Large intestine (tissue), 3 donors: ENCODE measurements at regions not wholly inside any gene's neighbourhood (a gene's known extent, or its start where the extent isn't known, plus 50 kb on each side); places are given as distances from the start of the nearest gene placed in this dataset.
A peak's percentile ranks its signal among the peaks of the same experiment; 100 is the strongest.

Experiments used
- DNase-seq, 2 donors: peaks; one replicate each; pipeline versions ENCODE4 v3.0.0 to v3.0.0-alpha.2; 2013
- H3K27ac ChIP-seq: one replicate; pipeline ENCODE4 v1.5.1; 2013; ENCODE audit warnings: low read length
- H3K27me3 ChIP-seq: 2 replicates; pipeline ENCODE4 v1.6.1; 2013; ENCODE audit warnings: low read length; ENCODE audit not compliant: control insufficient read depth, insufficient read depth
- H3K36me3 ChIP-seq: 2 replicates; pipeline ENCODE4 v1.6.1; 2013; ENCODE audit warnings: low read length; ENCODE audit not compliant: control insufficient read depth, insufficient read depth
- H3K4me1 ChIP-seq: one replicate; pipeline ENCODE4 v1.6.1; 2013; ENCODE audit warnings: low read length; ENCODE audit not compliant: control insufficient read depth, insufficient read depth
- H3K4me3 ChIP-seq: one replicate; pipeline ENCODE4 v1.5.1; 2013; ENCODE audit warnings: low read length
- H3K9me3 ChIP-seq: one replicate; pipeline ENCODE4 v1.6.1; 2013; ENCODE audit warnings: mild to moderate bottlenecking, low read depth, low read length, moderate library complexity; ENCODE audit not compliant: control insufficient read depth
- WGBS: methylation state at CpG from one replicate; pipeline ENCODE4 v1.1.5; 2013; ENCODE audit warnings: low lambda C conversion rate; ENCODE audit not compliant: insufficient coverage; 5-methylcytosine and 5-hydroxymethylcytosine counted together

DNA sequence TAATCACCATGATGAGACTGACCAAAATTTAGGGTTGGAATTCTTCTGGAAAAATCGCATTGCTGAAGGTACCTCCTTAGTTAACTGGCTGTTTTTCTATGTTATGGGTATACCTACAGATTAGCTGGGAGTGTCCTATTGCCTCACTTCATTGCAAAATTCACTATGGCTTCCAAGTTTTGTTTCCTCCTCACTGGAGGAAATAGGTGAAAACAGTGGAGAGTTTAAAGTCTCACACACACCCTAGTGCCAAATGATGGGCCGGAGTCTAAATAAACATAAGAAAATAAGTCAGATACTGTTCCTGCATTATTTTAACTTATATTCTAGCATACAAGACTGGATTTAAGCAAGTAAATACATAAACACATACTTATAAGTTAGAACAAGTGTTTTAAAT lies 98.2 kb downstream of the AHR start:
- DNase-seq: no peak
- H3K4me3 ChIP-seq: no peak overlapping the region
- H3K27me3 ChIP-seq: no peaks in the 10 kb centered on the region
- H3K9me3 ChIP-seq: peaks cover 7% of the 10 kb centered on the region
- no peaks in the 10 kb centered on the region for H3K4me1 ChIP-seq
- no peaks in the 10 kb centered on the region for H3K36me3 ChIP-seq
- no peak overlapping the region for H3K27ac ChIP-seq
- 71% methylated on average over 1 of the region's 2 CpGs for WGBS

DNA sequence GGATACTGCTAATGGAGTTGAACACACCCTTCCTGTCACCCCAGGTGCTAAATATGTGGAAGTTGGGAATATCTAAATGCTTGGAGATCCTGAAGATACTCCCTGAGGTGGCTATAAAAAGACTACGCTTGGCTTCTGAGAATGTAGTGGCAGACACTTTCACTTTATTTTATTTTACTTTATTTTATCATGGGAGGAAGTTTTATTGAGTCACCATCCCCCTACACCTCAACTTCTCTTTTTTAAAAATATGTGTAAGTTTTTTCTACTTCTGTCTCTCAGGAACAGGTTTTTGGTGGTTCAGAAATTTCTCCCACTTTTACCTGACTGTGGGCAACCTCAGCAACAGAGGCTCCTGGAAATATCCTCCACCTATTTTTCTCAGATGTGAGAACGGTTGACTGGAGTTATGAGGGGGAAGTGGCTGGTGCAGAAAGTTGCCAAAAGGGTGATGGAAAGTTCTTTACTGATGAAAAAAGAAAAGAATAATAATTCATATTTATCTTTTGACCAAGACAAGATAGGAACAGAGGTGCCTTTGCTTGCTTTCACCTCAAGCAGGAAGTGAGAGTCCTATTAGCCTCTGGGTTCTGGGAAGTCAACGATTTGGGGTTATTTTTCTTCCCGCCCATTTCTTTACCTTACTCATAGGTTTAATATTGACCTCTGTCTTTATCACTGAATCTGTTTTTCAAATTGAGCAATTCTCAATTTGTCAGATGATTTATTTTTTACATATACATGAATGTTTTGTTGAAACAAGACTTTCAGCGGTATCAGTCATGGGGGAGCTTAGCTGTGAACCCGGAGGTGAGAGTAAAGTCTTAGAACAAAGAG lies 103.6 kb downstream of the AHR start:
- Histone ChIP-seq H3K4me3 (no peak overlapping the region), H3K9me3 (no peaks in the 10 kb centered on the region), H3K27ac (no peak overlapping the region), H3K27me3 (no peaks in the 10 kb centered on the region), H3K4me1 (no peaks in the 10 kb centered on the region), H3K36me3 (no peaks in the 10 kb centered on the region)
- DNase-seq: no peak
- 100% methylated on average over 3 of the region's 6 CpGs for WGBS

DNA sequence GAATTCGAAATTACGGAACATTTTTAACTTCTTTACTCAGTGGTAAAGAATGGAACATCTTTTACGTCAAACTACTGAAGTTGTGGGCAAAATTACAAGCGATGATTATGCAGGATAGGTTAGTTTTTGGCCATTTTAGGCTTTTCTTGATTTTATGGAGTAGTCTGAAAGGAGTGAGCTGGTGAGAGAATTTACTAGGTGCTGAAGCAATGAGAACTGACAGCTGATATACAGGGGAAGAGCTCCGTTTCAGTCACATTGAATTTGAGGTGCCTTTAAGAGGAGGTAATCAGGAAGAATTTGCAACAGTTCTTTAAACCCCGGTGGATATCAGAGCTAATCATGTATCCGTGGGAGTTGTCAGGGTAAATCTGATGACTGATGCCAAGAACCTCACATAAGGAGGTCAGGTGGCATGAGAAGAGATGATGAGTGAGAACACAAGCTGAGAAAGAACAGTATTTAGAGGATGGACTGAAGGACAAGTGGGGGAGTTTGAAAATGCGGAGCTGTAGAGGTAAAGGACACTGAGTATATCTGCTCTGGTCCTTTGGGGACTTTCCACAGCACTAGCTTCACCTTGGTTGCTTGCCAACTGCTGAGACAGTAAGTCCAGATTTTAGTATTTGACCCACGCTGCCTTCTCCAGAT lies 104.3 kb downstream of the AHR start:
- Histone ChIP-seq H3K27me3 (no peaks in the 10 kb centered on the region), H3K36me3 (no peaks in the 10 kb centered on the region), H3K27ac (no peak overlapping the region), H3K9me3 (no peaks in the 10 kb centered on the region), H3K4me1 (no peaks in the 10 kb centered on the region), H3K4me3 (no peak overlapping the region)
- 89% methylated on average over 3 of the region's 9 CpGs for WGBS
- no peak for DNase-seq

DNA sequence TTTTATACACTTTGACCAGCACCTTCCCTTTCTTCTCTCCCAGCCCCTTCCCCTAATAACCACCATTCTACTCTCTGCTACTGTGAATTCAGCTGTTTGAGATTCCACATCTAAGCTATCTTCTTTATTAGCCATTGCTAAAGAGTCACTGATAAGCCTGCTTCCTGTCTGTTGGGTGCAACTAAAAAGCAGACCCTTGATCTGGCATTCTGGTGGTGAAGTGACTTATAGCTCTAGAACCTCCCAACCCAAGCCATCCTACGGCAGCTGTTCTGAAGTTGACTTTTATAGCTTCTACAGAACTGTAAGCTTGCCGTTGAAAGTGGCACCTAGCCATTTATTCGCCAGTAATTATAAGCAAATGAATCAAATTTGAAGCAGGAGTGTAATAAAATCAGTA lies 105.6 kb downstream of the AHR start:
- no peak for DNase-seq
- Histone ChIP-seq H3K4me3 (no peak overlapping the region), H3K36me3 (no peaks in the 10 kb centered on the region), H3K27me3 (no peaks in the 10 kb centered on the region), H3K27ac (no peak overlapping the region), H3K9me3 (no peaks in the 10 kb centered on the region), H3K4me1 (no peaks in the 10 kb centered on the region)
- 60% methylated on average over 2 of the region's 3 CpGs for WGBS

DNA sequence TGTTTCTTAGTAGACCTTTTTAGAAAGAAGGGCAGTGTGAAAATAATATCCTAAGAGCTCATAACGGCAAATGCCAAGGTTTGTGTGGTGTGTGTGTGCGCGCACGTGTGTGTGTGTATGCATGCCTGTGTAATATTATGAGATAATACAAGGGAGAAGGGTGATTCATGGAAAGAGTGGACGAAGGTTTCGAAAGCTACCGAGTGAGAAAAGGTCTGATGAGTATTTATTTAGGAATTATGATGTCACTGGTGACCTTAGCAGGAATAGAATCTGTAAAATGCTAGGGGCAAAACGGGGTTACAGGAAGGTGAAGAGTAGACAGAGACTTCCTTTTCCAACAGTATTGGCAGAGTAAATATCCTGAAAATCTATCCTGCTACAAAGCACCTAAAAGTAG lies 107.3 kb downstream of the AHR start:
- Histone ChIP-seq H3K4me3 (no peak overlapping the region), H3K36me3 (no peaks in the 10 kb centered on the region), H3K4me1 (no peaks in the 10 kb centered on the region), H3K27ac (no peak overlapping the region), H3K9me3 (no peaks in the 10 kb centered on the region), H3K27me3 (no peaks in the 10 kb centered on the region)
- 80% methylated on average over 2 of the region's 8 CpGs for WGBS
- no peak for DNase-seq

DNA sequence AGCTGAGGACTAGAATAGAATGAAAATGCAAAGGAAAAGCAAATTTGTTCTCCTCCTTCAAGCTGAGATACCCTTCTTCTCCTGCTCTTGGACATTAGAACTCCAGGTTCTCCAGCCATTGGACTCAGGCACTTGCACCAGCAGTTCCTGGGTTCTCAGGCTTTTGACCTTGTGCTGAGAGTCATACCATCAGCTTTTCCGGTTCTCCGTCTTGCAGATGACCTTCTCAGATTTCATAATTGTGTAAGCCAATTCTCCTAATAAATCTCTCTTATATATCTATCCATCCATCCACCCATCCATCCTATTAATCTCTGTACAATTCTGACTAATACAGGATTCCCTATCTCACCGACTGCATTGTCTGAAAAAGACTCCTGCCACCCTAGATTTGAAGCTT lies 108.3 kb downstream of the AHR start:
- DNase-seq: no peak
- no peaks in the 10 kb centered on the region for H3K9me3 ChIP-seq
- WGBS: 100% methylated on average over 2 of the region's 3 CpGs
- H3K27me3 ChIP-seq: no peaks in the 10 kb centered on the region
- H3K36me3 ChIP-seq: no peaks in the 10 kb centered on the region
- H3K4me1 ChIP-seq: no peaks in the 10 kb centered on the region
- no peak overlapping the region for H3K27ac ChIP-seq
- no peak overlapping the region for H3K4me3 ChIP-seq

DNA sequence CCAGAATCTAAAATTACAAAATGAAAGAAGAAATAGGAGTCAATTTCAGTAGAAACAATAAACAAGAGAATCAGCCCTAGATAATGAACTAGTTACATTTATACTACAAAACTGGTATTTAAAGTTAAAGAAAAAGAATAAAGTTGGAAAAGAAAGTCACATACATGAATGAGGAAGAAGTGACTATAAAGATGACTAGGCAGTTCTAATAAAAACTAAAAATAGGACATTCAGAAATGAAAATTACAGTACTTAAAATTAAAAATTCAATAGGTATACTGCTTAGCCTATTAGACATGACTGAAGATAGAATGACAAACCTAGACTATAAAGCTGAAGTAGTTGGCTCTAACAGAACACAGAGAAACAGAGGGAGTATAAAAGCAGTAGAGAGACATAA lies 108.8 kb downstream of the AHR start:
- Histone ChIP-seq H3K4me3 (no peak overlapping the region), H3K4me1 (no peaks in the 10 kb centered on the region), H3K27ac (no peak overlapping the region), H3K9me3 (no peaks in the 10 kb centered on the region), H3K27me3 (no peaks in the 10 kb centered on the region), H3K36me3 (no peaks in the 10 kb centered on the region)
- DNase-seq: no peak

DNA sequence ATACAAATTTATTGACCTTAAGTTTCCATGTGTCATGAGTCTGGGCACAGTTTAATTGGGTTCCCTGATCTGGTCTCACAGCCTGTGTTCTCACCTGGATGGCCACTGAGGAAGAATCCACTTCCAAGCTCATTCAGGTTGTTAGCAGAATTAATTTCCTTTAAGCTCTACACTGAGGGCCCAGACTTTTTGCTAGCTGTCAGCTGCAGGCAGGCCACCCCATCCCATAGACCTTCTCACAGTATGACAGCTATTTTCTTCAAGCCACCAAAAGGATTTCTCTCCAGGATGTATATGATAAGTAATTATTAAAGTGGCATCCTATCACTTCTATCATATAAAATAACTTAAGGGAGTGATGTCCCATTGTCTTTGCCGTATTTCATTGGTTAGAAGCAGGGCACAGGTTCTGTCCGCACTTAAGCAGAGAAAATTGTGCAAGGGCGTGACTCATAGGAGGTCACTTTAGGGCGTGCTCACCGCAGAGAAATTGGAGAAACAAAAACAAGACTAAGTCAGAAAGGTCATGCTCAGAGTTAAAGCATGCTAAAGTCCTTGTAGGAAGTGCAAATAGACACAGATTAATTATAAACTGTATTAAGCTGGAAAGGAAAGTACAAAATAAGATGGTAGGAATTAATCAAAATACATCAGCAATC lies 109.9 kb downstream of the AHR start:
- Histone ChIP-seq H3K36me3 (no peaks in the 10 kb centered on the region), H3K4me1 (no peaks in the 10 kb centered on the region), H3K27ac (no peak overlapping the region), H3K9me3 (no peaks in the 10 kb centered on the region), H3K4me3 (no peak overlapping the region), H3K27me3 (no peaks in the 10 kb centered on the region)
- peak; percentile 62 to 66 for DNase-seq
- no CpG with 5 or more reads among the region's 5 CpGs for WGBS

DNA sequence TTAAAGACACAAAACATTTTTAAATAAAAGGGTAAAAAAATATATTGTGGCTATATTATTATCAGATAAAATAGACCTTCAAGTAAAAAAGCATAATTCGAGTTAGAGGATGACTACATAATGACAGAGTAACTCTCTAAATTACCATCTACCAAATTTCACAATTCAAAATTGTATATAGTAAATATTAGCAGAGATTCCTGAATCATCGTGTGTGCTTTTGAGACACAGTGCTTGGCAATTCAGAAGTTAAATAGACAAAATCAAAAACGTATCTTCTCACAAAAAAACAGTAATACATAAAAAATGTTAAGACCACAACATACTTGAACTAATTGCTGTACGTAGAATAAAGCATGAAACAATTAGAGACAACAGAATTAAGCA lies 110.4 kb downstream of the AHR start:
- no peak overlapping the region for H3K27ac ChIP-seq

DNA sequence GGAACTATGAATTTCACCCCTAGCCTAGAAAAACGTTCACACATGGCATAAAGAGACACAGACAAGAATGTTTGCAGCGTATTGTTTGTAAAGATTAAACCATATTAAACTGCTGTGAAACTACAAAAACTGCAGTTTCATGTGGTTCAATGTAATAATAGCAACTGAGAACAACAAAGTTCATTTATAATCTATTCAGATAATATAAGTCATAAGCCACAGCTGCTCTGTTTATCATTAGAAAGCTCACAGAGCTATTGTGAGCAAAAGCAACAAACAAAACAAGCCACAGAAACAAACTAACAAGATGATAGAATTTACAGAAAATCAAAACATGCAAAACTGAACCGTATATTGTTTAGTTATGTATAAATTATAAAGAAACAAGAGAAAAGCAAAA lies 113.5 kb downstream of the AHR start:
- Histone ChIP-seq H3K4me1 (no peaks in the 10 kb centered on the region), H3K27me3 (no peaks in the 10 kb centered on the region), H3K9me3 (no peaks in the 10 kb centered on the region), H3K36me3 (no peaks in the 10 kb centered on the region), H3K4me3 (no peak overlapping the region), H3K27ac (no peak overlapping the region)
- 92% methylated on average over 2 of the region's 3 CpGs for WGBS
- no peak for DNase-seq

More for the DNA sequence above, 110.4 kb downstream of the AHR start:
- DNase-seq: no peak
- Histone ChIP-seq H3K9me3 (no peaks in the 10 kb centered on the region), H3K4me1 (no peaks in the 10 kb centered on the region), H3K4me3 (no peak overlapping the region), H3K27me3 (no peaks in the 10 kb centered on the region), H3K36me3 (no peaks in the 10 kb centered on the region)
- 73% methylated on average over 3 of the region's 4 CpGs for WGBS
